GM21825 (cell line): ENCODE measurements at regions not wholly inside any gene's neighbourhood (a gene's known extent, or its start where the extent isn't known, plus 50 kb on each side); places are given as distances from the start of the nearest gene placed in this dataset.
"Not testable (repeated sequence)": the region's sequence is repeated elsewhere in the genome, so short reads cannot be mapped to it uniquely, and the experiment has no call there.

Experiments used
- ATAC-seq: cut with Tn5 transposase; IDR thresholded peaks from one replicate; pipeline ENCODE4 v1.9.1; 2021; ENCODE audit warnings: mild to moderate bottlenecking, moderate library complexity; ENCODE audit not compliant: unreplicated experiment

- ATAC-seq, result not testable (repeated sequence)
Observed at GRCh38 chr2:192682511-192682910, 487.8 kb upstream of the TMEFF2 start.

- no peak for ATAC-seq
Observed at GRCh38 chr2:192675681-192676080, 480.9 kb upstream of the TMEFF2 start.

- no peak for ATAC-seq
Observed at GRCh38 chr2:192669505-192670091, 474.9 kb upstream of the TMEFF2 start.

GRCh38 chr2:192660555-192660954 is 465.8 kb upstream of the TMEFF2 start:
- ATAC-seq, result not testable (repeated sequence)

GRCh38 chr2:192657362-192657761 is 462.6 kb upstream of the TMEFF2 start:
- ATAC-seq, result no peak

GRCh38 chr2:192655916-192656315 is 461.2 kb upstream of the TMEFF2 start:
- no peak for ATAC-seq

- no peak for ATAC-seq
Observed at GRCh38 chr2:192645811-192646598, 451.3 kb upstream of the TMEFF2 start.

- ATAC-seq, result no peak
Observed at GRCh38 chr2:192634557-192634956, 439.8 kb upstream of the TMEFF2 start.

GRCh38 chr2:192628017-192628416 is 433.3 kb upstream of the TMEFF2 start:
- no peak for ATAC-seq

- no peak for ATAC-seq
Observed at GRCh38 chr2:192615105-192615504, 420.4 kb upstream of the TMEFF2 start.

GRCh38 chr2:192604295-192604694 is 409.6 kb upstream of the TMEFF2 start:
- ATAC-seq, result no peak

- not testable (repeated sequence) for ATAC-seq
Observed at GRCh38 chr2:192598649-192599048, 403.9 kb upstream of the TMEFF2 start.

- no peak for ATAC-seq
Observed at GRCh38 chr2:192593561-192593960, 398.8 kb upstream of the TMEFF2 start.

- ATAC-seq, result no peak
Observed at GRCh38 chr2:192591617-192592016, 396.9 kb upstream of the TMEFF2 start.

GRCh38 chr2:192585418-192585817 is 390.7 kb upstream of the TMEFF2 start:
- ATAC-seq, result no peak

- no peak for ATAC-seq
Observed at GRCh38 chr2:192584976-192585375, 390.2 kb upstream of the TMEFF2 start.

- no peak for ATAC-seq
Observed at GRCh38 chr2:192579965-192580700, 385.4 kb upstream of the TMEFF2 start.

GRCh38 chr2:192578780-192579179 is 384.0 kb upstream of the TMEFF2 start:
- ATAC-seq, result no peak

- no peak for ATAC-seq
Observed at GRCh38 chr2:192577706-192578105, 383.0 kb upstream of the TMEFF2 start.

GRCh38 chr2:192574552-192574951 is 379.8 kb upstream of the TMEFF2 start:
- ATAC-seq, result no peak

- ATAC-seq, result no peak
Observed at GRCh38 chr2:192571636-192572035, 376.9 kb upstream of the TMEFF2 start.

GRCh38 chr2:192570788-192571187 is 376.1 kb upstream of the TMEFF2 start:
- no peak for ATAC-seq
